GM12801 (cell line): ENCODE measurements at regions not wholly inside any gene's neighbourhood (a gene's known extent, or its start where the extent isn't known, plus 50 kb on each side); places are given as distances from the start of the nearest gene placed in this dataset.

Experiments
- TF ChIP-seq, protein P1 (sequence below): IDR thresholded peaks from one replicate; pipeline ENCODE4 v1.5.1; 2011; ENCODE audit warnings: control low read depth; ENCODE audit not compliant: insufficient read length; ENCODE audit errors: extremely low read depth

- TF ChIP-seq, protein P1, sequence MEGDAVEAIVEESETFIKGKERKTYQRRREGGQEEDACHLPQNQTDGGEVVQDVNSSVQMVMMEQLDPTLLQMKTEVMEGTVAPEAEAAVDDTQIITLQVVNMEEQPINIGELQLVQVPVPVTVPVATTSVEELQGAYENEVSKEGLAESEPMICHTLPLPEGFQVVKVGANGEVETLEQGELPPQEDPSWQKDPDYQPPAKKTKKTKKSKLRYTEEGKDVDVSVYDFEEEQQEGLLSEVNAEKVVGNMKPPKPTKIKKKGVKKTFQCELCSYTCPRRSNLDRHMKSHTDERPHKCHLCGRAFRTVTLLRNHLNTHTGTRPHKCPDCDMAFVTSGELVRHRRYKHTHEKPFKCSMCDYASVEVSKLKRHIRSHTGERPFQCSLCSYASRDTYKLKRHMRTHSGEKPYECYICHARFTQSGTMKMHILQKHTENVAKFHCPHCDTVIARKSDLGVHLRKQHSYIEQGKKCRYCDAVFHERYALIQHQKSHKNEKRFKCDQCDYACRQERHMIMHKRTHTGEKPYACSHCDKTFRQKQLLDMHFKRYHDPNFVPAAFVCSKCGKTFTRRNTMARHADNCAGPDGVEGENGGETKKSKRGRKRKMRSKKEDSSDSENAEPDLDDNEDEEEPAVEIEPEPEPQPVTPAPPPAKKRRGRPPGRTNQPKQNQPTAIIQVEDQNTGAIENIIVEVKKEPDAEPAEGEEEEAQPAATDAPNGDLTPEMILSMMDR, result no peak
Measured at GRCh38 chr7:26071622-26072456, 80.2 kb upstream of the NFE2L3 start.

DNA sequence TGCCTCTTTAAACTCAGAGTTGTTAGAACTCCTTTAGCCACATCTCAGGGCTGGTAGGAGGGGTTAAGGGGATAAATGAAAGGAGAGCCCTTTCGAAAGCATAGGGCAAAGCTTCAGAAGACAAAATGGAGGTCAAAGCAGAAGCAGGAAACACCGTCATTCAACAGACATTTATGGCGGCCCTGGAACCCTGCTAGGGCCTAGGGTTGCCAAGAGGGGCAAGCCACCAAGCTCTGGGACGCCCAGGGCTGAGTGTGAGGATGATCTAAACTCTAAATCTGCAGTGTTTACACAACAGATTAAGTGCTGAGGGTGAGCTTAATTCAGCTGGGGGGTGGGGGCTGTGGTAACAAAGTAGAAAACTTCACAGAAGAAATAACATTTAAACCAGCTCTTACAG, 79.0 kb upstream of the NFE2L3 start:
- TF ChIP-seq, protein P1, result no peak

- TF ChIP-seq, protein P1, result no peak
Measured at GRCh38 chr7:26074919-26075318, 77.1 kb upstream of the NFE2L3 start.

GRCh38 chr7:26076691-26077090, 75.3 kb upstream of the NFE2L3 start:
- TF ChIP-seq, protein P1, result no peak

- TF ChIP-seq, protein P1, result no peak
Measured at GRCh38 chr7:26078437-26079336, 73.3 kb upstream of the NFE2L3 start.

DNA sequence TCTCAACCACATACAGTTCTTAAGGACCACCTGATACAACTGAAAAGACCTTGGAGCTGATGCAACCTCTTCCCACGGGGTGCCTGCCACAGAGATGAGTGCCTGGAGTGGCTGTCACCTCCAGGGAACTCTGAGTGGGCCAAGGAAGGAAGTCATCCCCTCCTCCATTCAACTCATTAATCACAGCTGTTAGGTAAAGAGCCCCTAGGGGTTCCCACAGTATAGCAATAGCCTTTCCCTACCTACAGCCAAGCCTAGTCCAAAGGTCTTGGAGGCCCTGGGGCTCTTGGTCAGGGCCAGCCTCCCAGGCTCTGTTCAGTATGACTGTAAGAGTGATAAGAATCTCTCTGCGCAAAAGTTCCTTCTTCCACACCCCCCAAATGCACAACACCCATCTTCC, 70.4 kb upstream of the NFE2L3 start:
- TF ChIP-seq, protein P1, result no peak

DNA sequence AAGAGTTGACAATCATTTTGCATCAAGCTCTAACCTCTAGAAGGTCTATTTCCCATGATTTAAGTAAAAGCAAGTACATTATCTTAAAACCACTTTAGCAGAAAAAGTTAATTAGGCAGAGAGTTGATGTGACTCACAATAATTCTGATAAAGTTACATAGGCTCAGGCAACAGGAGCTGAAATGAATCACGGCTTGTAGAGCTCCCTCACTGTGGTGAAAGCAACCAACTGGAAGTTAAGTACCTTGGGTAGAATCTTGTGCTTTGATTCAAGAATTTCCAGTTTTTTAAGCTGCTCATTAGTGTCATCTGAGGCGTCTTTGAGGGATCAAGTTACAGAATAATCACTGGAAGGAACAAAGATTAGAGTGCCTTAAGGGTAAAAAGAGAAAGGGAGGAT, 68.9 kb upstream of the NFE2L3 start:
- TF ChIP-seq, protein P1, result no peak
